Smooth muscle cell of the brain vasculature (primary cell): ENCODE measurements at regions not wholly inside any gene's neighbourhood (a gene's known extent, or its start where the extent isn't known, plus 50 kb on each side); places are given as distances from the start of the nearest gene placed in this dataset.
"Not testable (repeated sequence)": the region's sequence is repeated elsewhere in the genome, so short reads cannot be mapped to it uniquely, and the experiment has no call there.

Experiments used
- DNase-seq: peaks from one replicate; pipeline ENCODE4 v3.0.0-alpha.2; 2012; ENCODE audit warnings: low read depth, low spot score

- no peak for DNase-seq
Measured at GRCh38 chr6:119459207-119459974, 109.8 kb upstream of the MAN1A1 start.

DNA sequence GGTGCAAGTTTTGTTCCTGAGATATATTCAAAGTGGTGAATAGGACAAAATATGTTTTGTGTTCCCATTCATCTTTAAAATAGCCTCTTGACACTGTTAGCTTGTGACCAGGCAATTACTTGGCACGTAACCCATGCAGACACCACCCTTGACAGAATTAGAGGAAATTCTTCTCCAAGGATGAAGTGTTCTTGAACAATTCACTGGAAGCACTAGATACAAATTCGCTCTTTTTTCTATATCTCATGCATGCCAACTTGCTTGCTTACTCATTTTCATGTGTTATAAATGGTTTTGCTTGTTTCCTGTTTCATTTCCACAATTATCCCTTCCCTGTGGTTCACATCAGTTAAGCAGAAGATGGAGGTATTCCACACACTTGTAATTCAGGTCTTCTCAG lies 105.2 kb upstream of the MAN1A1 start:
- DNase-seq, result no peak

- no peak for DNase-seq
Measured at GRCh38 chr6:119453242-119454200, 104.0 kb upstream of the MAN1A1 start.

DNA sequence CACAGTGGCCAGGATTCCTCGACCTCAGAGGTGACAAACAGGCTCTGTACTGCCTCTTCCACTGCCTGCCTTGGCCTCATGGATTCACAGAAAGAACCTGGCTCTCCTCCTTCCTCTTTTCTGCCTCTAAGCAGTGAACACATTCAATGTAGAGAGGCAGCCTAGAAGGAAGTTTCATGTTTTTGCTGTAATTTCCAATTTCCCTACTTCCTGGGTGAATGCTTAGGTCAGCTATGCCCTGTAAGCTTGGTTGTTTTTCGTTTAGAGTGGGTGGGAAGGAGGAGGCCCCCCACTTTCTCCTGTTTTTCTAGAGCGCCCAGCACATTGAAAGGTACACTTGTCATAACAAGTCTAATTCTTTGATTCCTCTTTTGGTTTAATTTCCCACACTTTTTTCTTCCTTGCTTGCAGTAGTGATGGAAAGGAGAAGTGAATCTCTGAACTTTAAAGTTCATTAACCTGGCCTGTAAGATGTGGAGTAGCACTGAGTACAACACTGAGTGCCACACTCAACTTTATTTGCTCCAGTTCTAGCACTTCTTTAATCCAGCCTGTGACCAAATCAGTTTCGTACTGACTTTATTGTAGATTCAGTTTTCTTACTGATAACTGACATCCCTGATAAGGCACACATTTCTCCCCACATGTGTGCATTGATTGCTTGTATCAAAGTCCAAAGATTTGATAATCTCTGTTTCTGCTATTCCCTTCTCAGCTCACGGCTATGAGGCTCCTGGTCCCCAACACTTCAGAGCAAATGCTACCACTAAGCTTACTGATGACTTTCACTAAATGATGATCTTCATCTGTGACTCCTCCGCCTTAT lies 100.0 kb upstream of the MAN1A1 start:
- no peak for DNase-seq

- DNase-seq, result no peak
Measured at GRCh38 chr6:119447921-119448320, 98.4 kb upstream of the MAN1A1 start.

DNA sequence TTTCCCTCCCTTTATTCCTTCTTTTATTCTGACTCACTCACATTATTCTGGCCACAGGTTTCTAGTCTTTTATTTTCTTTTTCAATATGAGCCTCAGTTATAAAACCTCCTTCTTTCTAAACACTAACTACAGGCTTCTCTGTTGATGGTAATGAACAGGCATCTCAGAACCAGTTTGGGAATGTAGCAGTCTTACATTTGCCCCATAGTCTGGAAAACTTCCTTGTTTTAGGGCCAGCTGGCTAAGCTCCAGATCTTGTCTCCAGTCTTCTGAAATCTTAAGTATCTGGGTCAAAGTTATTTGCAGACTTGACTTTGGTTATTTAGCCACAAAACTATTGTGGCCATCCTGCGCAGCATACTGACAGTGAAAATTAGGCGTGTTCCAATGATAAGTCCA lies 97.0 kb upstream of the MAN1A1 start:
- DNase-seq, result no peak

GRCh38 chr6:119446115-119446554 lies 96.6 kb upstream of the MAN1A1 start:
- DNase-seq, result peak; percentile 74

DNA sequence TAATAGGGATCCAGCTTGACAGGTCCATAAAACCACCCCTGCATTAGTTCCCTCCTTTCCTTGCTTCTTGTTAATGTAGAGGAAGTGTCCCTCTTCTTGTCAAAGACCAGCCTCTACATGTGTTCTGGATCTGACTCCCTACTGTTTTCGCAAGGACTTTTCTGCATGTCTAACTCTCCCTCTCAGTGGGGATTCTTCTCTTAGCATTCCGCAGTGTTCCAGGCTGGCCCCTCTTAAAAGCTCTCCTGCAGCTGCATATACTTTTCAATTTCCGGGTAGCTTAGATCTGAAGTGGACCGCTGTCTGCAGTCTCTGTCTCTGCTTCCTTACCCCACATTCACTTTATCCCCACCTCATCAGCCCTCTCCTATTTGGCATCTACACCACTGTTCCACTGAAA lies 96.1 kb upstream of the MAN1A1 start:
- DNase-seq, result peak; percentile 59

GRCh38 chr6:119444642-119445557 lies 95.3 kb upstream of the MAN1A1 start:
- DNase-seq, result no peak

DNA sequence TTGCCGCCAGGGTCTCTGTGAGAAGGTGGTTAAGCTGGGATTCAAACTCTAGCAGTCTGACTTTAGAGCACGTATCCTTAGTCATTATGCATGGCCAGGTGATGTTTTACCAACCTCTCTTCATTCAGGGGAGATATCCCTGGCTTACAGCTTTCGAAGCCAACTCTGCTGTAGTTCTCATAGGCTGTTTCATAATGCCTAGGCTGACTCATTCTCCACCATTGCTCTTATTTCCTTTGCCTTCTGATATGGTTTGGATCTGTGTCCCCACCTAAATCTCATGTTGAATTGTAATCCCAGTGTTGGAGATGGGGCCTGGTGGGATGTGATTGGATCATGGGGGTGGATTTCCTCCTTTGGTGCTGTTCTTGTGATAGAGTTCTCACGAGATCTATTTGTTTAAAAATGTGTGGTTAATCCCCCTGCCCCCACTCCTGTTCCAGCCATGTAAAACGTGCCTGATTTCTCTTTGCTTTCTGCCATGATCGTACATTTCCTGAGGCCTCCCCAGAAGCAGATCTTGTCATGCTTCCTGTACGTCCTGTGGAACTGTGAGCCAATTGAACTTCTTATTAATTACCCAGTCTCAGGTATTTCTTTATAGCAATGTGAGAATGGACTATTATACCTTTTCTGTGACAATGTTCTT lies 94.6 kb upstream of the MAN1A1 start:
- no peak for DNase-seq

DNA sequence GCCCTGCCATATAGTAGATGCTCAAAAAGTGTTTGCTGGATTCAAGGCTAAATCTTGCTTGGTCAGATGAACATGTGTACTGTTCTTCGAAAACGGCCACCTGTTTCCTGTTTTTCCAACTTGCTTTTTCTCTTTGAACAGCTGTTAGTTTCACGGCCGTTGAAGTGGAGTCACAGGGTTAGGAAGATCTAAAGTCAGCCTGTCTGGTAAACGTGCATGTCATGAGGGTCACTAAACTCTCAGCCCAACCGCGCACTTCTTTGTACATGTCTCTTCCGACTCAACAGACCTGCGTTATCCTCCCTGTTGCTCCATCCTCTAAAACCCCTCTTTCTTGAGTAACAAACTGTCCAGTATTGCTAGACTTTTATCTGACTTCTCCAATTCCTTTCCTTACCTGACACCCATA lies 93.2 kb upstream of the MAN1A1 start:
- no peak for DNase-seq

GRCh38 chr6:119440953-119441352 lies 91.4 kb upstream of the MAN1A1 start:
- no peak for DNase-seq

GRCh38 chr6:119436583-119436982 lies 87.0 kb upstream of the MAN1A1 start:
- no peak for DNase-seq

DNA sequence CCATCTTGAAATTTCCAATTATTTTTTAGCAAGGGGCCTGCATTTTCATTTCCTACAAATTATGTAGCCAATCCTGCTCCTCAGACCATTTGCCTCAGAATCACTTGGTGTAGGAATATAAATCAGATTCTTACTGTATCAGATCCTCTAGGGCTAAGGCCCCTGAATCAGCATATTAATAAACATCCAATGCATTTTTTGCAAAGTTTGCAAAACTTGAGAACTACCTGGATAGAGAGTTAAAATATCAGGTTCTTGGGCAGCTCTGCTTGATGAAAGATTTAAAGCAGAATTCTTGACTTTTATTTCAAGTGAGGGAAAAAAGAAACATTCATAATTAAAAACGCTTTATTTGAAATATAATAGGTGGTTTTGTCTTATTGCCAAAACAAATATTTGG lies 82.2 kb upstream of the MAN1A1 start:
- DNase-seq, result no peak

DNA sequence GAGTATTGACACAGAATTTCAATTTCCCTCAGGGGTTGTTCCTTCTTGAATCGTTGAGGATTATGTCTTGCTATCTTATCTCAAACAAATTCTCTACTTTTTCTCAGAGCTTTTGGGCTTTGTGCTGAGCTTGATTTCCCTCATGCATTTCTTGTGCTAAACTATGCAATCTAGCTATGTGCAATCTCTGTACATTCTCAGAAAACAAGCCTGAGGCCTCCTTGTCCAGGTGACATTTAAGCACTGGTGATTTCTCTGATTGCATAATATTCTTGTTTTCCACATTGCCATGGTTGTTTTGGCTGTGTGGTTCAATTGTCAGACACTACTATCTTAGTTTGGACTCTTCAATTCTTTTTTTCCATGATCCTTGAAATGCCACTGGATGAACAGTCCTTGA lies 81.2 kb upstream of the MAN1A1 start:
- DNase-seq, result no peak

GRCh38 chr6:119428633-119429032 lies 79.1 kb upstream of the MAN1A1 start:
- no peak for DNase-seq

GRCh38 chr6:119426619-119427018 lies 77.1 kb upstream of the MAN1A1 start:
- no peak for DNase-seq

DNA sequence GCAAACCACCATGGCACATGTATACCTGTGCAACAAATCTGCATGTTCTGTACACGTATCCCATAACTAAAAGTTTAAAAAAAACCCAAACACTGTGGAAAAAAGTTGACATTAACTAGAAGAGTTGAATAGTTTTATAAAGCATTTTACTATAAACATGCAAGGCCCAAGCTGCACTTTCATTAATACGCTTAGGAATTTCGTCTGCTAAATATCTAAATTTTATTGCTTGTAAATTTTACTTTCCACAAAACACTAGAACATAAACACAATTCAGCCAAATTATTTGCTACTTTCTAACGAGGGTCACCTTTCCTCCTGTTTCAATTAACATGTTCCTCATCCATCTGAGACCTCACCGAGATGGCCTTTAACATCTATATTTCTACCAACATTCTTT lies 74.4 kb upstream of the MAN1A1 start:
- DNase-seq, result no peak

GRCh38 chr6:119418084-119418483 lies 68.5 kb upstream of the MAN1A1 start:
- not testable (repeated sequence) for DNase-seq

DNA sequence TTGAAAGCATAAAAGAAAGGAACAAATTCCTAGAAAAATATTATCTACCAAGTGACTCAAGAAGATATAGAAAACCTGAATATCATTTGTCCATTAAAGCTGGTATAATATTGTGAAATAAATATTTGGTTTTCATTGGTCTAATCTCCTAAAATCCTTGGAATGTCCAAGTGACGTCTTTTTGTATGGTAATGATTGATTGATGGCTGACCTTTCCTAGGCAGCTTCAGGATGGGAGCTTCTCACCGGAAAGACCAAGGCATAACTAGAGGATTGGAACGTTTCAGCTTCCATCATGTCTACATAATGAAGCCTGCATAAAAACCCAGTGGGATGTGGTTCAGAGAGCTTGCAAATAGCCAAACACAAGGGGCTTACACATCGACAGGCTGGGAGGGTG lies 57.6 kb upstream of the MAN1A1 start:
- DNase-seq, result no peak
